HEK293 (cell line): ENCODE measurements at regions not wholly inside any gene's neighbourhood (a gene's known extent, or its start where the extent isn't known, plus 50 kb on each side); places are given as distances from the start of the nearest gene placed in this dataset.
A peak's percentile ranks its signal among the peaks of the same experiment; 100 is the strongest.

Source experiments
- BCL11A ChIP-seq: fragments of 450-650 bp; formaldehyde crosslinking; IDR thresholded peaks from 2 replicates; pipeline ENCODE4 v1.5.1; 2016; ENCODE audit warnings: low read depth, missing biosample characterization, missing genetic modification characterization
- KLF16 ChIP-seq: fragments of 450-650 bp; formaldehyde crosslinking; IDR thresholded peaks from 2 replicates; pipeline ENCODE4 v1.5.1; 2017; ENCODE audit warnings: missing biosample characterization, missing genetic modification characterization
- KLF17 ChIP-seq: fragments of 450-650 bp; formaldehyde crosslinking; IDR thresholded peaks from 2 replicates; pipeline ENCODE4 v1.5.1; 2016; ENCODE audit warnings: missing biosample characterization, missing genetic modification characterization
- MEIS1 ChIP-seq: sonication (generic); formaldehyde crosslinking; IDR thresholded peaks from 2 replicates; pipeline ENCODE4 v1.8.1; 2022; ENCODE audit warnings: missing genetic modification reagents, mild to moderate bottlenecking, borderline replicate concordance
- OVOL3 ChIP-seq: fragments of 450-650 bp; formaldehyde crosslinking; IDR thresholded peaks from 2 replicates; pipeline ENCODE4 v1.5.1; 2016; ENCODE audit warnings: missing biosample characterization, missing genetic modification characterization
- PATZ1 ChIP-seq: fragments of 450-650 bp; formaldehyde crosslinking; IDR thresholded peaks from 2 replicates; pipeline ENCODE4 v1.5.1; 2016; ENCODE audit warnings: missing biosample characterization, missing genetic modification characterization
- PBX3 ChIP-seq: sonication (generic); formaldehyde crosslinking; IDR thresholded peaks from 2 replicates; pipeline ENCODE4 v1.8.1; 2022; ENCODE audit warnings: mild to moderate bottlenecking, moderate library complexity, missing genetic modification reagents
- REPIN1 ChIP-seq: fragments of 450-650 bp; formaldehyde crosslinking; IDR thresholded peaks from 2 replicates; pipeline ENCODE4 v1.5.1; 2017; ENCODE audit warnings: missing biosample characterization, missing genetic modification characterization, low read depth
- TCF7L2 ChIP-seq: IDR thresholded peaks from 2 replicates; pipeline ENCODE4 v1.6.1; 2011; ENCODE audit warnings: low read depth, mild to moderate bottlenecking, inconsistent platforms, low read length, moderate library complexity, borderline replicate concordance
- ZBTB11 ChIP-seq: fragments of 450-650 bp; formaldehyde crosslinking; conservative IDR thresholded peaks from 2 replicates; pipeline ENCODE4 v1.5.1; 2016; ENCODE audit warnings: low read depth, missing biosample characterization, missing genetic modification characterization
- ZBTB21 ChIP-seq: fragments of 450-650 bp; formaldehyde crosslinking; IDR thresholded peaks from 2 replicates; pipeline ENCODE4 v1.5.1; 2017; ENCODE audit warnings: missing biosample characterization, missing genetic modification characterization
- ZBTB49 ChIP-seq: fragments of 450-650 bp; formaldehyde crosslinking; IDR thresholded peaks from 2 replicates; pipeline ENCODE4 v1.5.1; 2016; ENCODE audit warnings: missing biosample characterization, missing genetic modification characterization, low read depth
- ZNF112 ChIP-seq: fragments of 450-650 bp; formaldehyde crosslinking; IDR thresholded peaks from 2 replicates; pipeline ENCODE4 v1.5.0; 2017; ENCODE audit warnings: missing biosample characterization, missing genetic modification characterization
- ZNF138 ChIP-seq: fragments of 450-650 bp; formaldehyde crosslinking; IDR thresholded peaks from 2 replicates; pipeline ENCODE4 v1.5.1; 2016; ENCODE audit warnings: missing biosample characterization, missing genetic modification characterization, borderline replicate concordance
- ZNF280D ChIP-seq: fragments of 450-650 bp; formaldehyde crosslinking; IDR thresholded peaks from 2 replicates; pipeline ENCODE4 v1.5.1; 2016; ENCODE audit warnings: missing biosample characterization, missing genetic modification characterization
- ZNF354C ChIP-seq: fragments of 450-650 bp; formaldehyde crosslinking; IDR thresholded peaks from 2 replicates; pipeline ENCODE4 v1.5.1; 2016; ENCODE audit warnings: missing biosample characterization, missing genetic modification characterization, low read depth, borderline replicate concordance
- ZNF513 ChIP-seq: fragments of 450-650 bp; IDR thresholded peaks from 2 replicates; pipeline ENCODE4 v1.5.1; 2018; ENCODE audit warnings: missing biosample characterization, missing genetic modification characterization
- ZNF558 ChIP-seq: fragments of 450-650 bp; formaldehyde crosslinking; IDR thresholded peaks from 2 replicates; pipeline ENCODE4 v1.5.1; 2016; ENCODE audit warnings: missing biosample characterization, missing genetic modification characterization
- ZNF560 ChIP-seq: fragments of 450-650 bp; formaldehyde crosslinking; IDR thresholded peaks from 2 replicates; pipeline ENCODE4 v1.5.1; 2017; ENCODE audit warnings: missing biosample characterization, missing genetic modification characterization, borderline replicate concordance
- ZNF580 ChIP-seq: fragments of 450-650 bp; formaldehyde crosslinking; IDR thresholded peaks from 2 replicates; pipeline ENCODE4 v1.5.1; 2016; ENCODE audit warnings: missing biosample characterization, missing genetic modification characterization
- ZNF768 ChIP-seq: fragments of 450-650 bp; formaldehyde crosslinking; IDR thresholded peaks from 2 replicates; pipeline ENCODE4 v1.5.1; 2018; ENCODE audit warnings: missing biosample characterization, mild to moderate bottlenecking, missing genetic modification characterization
- ZNF776 ChIP-seq: fragments of 450-650 bp; formaldehyde crosslinking; IDR thresholded peaks from 2 replicates; pipeline ENCODE4 v1.5.0; 2017; ENCODE audit warnings: missing biosample characterization, missing genetic modification characterization, borderline replicate concordance

- TF ChIP-seq PATZ1 (tag by site-specific recombination) (peak; percentile 49; the same call in 1 of the 2 replicates), ZNF138 (tag by site-specific recombination) (no peak), OVOL3 (tag by site-specific recombination) (peak; percentile 72; the same call in 1 of the 2 replicates), KLF17 (tag by site-specific recombination) (peak; percentile 77), ZNF580 (0 out of 2 replicates have a peak, but pooled peaks have one; percentile 44), ZNF776 (tag by site-specific recombination) (no peak), ZNF280D (no peak), ZNF560 (tag by site-specific recombination) (no peak), ZNF558 (tag by site-specific recombination) (no peak), BCL11A (tag by site-specific recombination) (no peak), ZBTB11 (tag by site-specific recombination) (no peak), KLF16 (tag by site-specific recombination) (peak; percentile 35; the same call in 1 of the 2 replicates), ZBTB21 (tag by site-specific recombination) (peak; percentile 92), ZBTB49 (tag by site-specific recombination) (no peak), REPIN1 (tag by site-specific recombination) (no peak), ZNF768 (no peak), MEIS1 (no peak), PBX3 (CRISPR knock-in tag) (no peak), ZNF112 (tag by site-specific recombination) (no peak), ZNF513 (tag by site-specific recombination) (no peak), TCF7L2 (peak; percentile 75), ZNF354C (tag by site-specific recombination) (no peak)
These were observed 405.7 kb upstream of the SALL1 start (continued) for GRCh38 chr16:51556694-51557340.
